Stimulated activated naive CD8-positive, alpha-beta T cell treated with anti-CD3 and anti-CD28 coated beads, Interleukin-15, Interleukin-2, amounts not matched to agents 100 ng/mL and 50 ng/mL, for 24 hours (primary cell): ENCODE measurements at regions not wholly inside any gene's neighbourhood (a gene's known extent, or its start where the extent isn't known, plus 50 kb on each side); places are given as distances from the start of the nearest gene placed in this dataset.
"Not testable (repeated sequence)": the region's sequence is repeated elsewhere in the genome, so short reads cannot be mapped to it uniquely, and the experiment has no call there.

ENCODE experiments used
- H3K27ac Mint-ChIP-seq: one replicate; pipeline ENCODE4 v1.8.0; 2021; ENCODE audit warnings: mild to moderate bottlenecking, mixed read lengths
- H3K27me3 Mint-ChIP-seq: one replicate; pipeline ENCODE4 v1.8.0; 2021; ENCODE audit warnings: mixed read lengths
- H3K36me3 Mint-ChIP-seq: one replicate; pipeline ENCODE4 v1.8.0; 2021; ENCODE audit warnings: low read depth, mixed read lengths
- H3K4me1 Mint-ChIP-seq: one replicate; pipeline ENCODE4 v1.8.0; 2021; ENCODE audit warnings: low read depth, mixed read lengths
- H3K4me3 Mint-ChIP-seq: one replicate; pipeline ENCODE4 v1.8.0; 2021; ENCODE audit warnings: mild to moderate bottlenecking, mixed read lengths
- H3K9me3 Mint-ChIP-seq: one replicate; pipeline ENCODE4 v1.8.0; 2021; ENCODE audit warnings: mixed read lengths

- H3K4me1 Mint-ChIP-seq: peaks cover 4% of the 10 kb centered on the region
- H3K36me3 Mint-ChIP-seq: no peaks in the 10 kb centered on the region
- no peaks in the 10 kb centered on the region for H3K9me3 Mint-ChIP-seq
- H3K27ac Mint-ChIP-seq: no peak overlapping the region
- peaks cover 4% of the 10 kb centered on the region for H3K27me3 Mint-ChIP-seq
- no peak overlapping the region for H3K4me3 Mint-ChIP-seq
Observed at GRCh38 chr21:18147678-18148077, 97.0 kb upstream of the CHODL start.

DNA sequence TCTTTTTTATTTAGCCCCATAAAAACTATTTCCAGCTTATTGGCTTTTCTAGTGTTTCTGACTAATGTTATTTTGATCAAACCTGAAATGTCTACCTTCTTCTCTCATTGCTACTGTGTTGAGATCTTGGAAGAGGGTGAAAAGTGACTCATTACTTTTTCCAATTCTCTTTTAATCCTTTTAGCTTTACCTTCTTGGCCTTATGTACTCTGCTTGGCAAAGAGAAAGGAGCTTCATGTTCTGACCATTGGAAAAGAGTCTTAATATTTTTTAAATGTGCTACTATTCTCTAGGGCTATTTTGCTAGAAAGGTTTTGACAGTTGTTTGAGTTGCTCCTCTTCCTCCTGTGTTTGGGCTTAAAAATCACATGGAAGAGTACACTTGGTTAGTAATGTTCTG lies 97.8 kb upstream of the CHODL start:
- H3K27ac Mint-ChIP-seq: no peak overlapping the region
- no peak overlapping the region for H3K4me3 Mint-ChIP-seq
- H3K27me3 Mint-ChIP-seq: peaks cover 4% of the 10 kb centered on the region
- H3K9me3 Mint-ChIP-seq: no peaks in the 10 kb centered on the region
- H3K4me1 Mint-ChIP-seq: peaks cover 2% of the 10 kb centered on the region
- no peaks in the 10 kb centered on the region for H3K36me3 Mint-ChIP-seq

DNA sequence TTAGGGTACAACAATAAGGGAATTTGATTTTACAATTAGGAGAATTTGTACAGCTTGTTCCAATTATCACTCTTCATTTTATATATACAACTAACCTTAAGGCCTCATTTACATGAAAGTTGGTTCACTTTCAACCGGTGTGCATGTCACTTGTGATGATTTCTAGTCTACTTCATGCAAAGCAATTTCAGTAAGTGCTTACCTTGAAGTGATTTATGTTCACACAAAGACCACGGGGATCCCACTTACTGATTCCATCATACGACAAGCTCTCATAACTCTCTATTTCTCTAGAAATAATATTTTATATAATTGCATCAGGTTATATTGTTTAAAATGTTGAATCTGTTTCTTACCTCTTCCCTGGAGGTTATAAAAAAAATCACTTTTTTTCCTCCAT lies 100.3 kb upstream of the CHODL start:
- Mint-ChIP-seq H3K4me1 (no peaks in the 10 kb centered on the region), H3K27me3 (peaks cover 4% of the 10 kb centered on the region), H3K9me3 (no peaks in the 10 kb centered on the region), H3K4me3 (no peak overlapping the region), H3K27ac (no peak overlapping the region), H3K36me3 (no peaks in the 10 kb centered on the region)

DNA sequence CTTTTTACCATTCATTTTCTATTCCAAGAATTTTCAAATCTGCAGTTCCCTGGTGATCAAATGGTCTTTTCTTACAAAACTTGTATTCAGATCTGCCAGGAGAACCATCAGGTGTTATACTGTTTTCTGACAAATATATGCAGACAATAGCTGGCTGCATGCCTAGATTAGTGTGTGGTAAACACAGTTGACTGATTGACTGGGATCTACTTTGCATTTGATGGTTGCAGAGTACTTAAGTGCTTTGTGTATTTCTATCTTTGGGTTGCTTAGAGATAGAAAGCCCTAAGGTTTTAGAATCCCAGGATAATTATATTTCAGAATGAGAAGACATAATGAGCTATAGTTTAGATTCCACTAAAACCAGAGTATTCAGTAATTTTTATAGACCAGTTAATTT lies 102.0 kb upstream of the CHODL start:
- Mint-ChIP-seq H3K27me3 (peaks cover 4% of the 10 kb centered on the region), H3K9me3 (no peaks in the 10 kb centered on the region), H3K36me3 (no peaks in the 10 kb centered on the region), H3K4me1 (no peaks in the 10 kb centered on the region), H3K27ac (no peak overlapping the region), H3K4me3 (no peak overlapping the region)

DNA sequence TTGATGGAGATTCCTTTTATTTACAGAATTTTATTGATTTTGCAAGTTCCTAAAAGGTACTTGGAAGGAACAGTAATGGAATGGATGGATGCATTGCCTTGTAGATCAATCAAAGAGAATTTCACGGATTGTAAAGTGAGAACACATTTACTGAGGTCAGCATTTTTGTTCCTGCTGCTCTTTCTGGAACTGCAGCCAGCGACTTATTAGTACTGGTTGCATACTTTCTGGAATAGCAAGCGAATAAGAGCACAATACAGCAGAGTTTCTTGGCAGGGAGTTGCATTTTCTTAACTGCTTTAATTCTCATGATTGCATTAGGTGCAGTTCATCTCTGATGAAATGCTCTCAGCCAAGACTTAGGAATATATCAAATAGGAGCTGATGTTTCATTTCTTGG lies 106.1 kb upstream of the CHODL start:
- Mint-ChIP-seq H3K27me3 (no peaks in the 10 kb centered on the region), H3K27ac (no peak overlapping the region), H3K36me3 (no peaks in the 10 kb centered on the region), H3K4me1 (no peaks in the 10 kb centered on the region), H3K9me3 (no peaks in the 10 kb centered on the region), H3K4me3 (no peak overlapping the region)

GRCh38 chr21:18129526-18129925 lies 115.1 kb upstream of the CHODL start:
- Mint-ChIP-seq H3K27ac (no peak overlapping the region), H3K36me3 (no peaks in the 10 kb centered on the region), H3K27me3 (no peaks in the 10 kb centered on the region), H3K9me3 (no peaks in the 10 kb centered on the region), H3K4me3 (no peak overlapping the region), H3K4me1 (no peaks in the 10 kb centered on the region)

GRCh38 chr21:18118566-18118965 lies 126.1 kb upstream of the CHODL start:
- Mint-ChIP-seq H3K4me1 (no peaks in the 10 kb centered on the region), H3K27me3 (no peaks in the 10 kb centered on the region)

DNA sequence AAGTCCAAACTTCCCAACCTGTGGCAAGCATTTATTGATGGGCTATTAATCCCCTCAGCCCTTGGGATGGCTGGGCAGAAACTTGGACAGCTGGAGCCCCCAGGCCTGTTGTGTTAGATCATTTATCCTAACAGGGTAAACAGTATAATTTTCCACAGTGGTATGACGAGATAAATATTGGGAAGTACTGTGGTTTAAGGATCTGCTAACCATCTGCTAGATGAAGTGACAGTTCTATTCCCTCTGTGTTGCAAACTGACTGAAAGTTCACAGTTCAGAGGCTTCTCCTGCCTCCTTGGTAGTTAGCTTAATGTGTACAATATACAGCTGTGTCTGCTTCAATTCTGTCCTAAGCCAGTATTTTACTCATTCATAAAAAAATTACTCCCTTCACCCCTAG lies 127.5 kb upstream of the CHODL start:
- H3K4me3 Mint-ChIP-seq: no peak overlapping the region
- no peaks in the 10 kb centered on the region for H3K9me3 Mint-ChIP-seq
- no peaks in the 10 kb centered on the region for H3K4me1 Mint-ChIP-seq

More at GRCh38 chr21:18118566-18118965, 126.1 kb upstream of the CHODL start:
- Mint-ChIP-seq H3K27ac (no peak overlapping the region), H3K9me3 (no peaks in the 10 kb centered on the region), H3K4me3 (no peak overlapping the region), H3K36me3 (no peaks in the 10 kb centered on the region)

GRCh38 chr21:18114810-18115209 lies 129.8 kb upstream of the CHODL start:
- Mint-ChIP-seq H3K36me3 (no peaks in the 10 kb centered on the region), H3K4me1 (no peaks in the 10 kb centered on the region)

More for the DNA sequence above, 127.5 kb upstream of the CHODL start:
- H3K27ac Mint-ChIP-seq: no peak overlapping the region
- no peaks in the 10 kb centered on the region for H3K27me3 Mint-ChIP-seq
- H3K36me3 Mint-ChIP-seq: no peaks in the 10 kb centered on the region

GRCh38 chr21:18104802-18105201 lies 139.8 kb upstream of the CHODL start:
- Mint-ChIP-seq H3K4me3 (no peak overlapping the region), H3K9me3 (peaks cover 9% of the 10 kb centered on the region), H3K27ac (no peak overlapping the region), H3K36me3 (no peaks in the 10 kb centered on the region), H3K4me1 (no peaks in the 10 kb centered on the region), H3K27me3 (no peaks in the 10 kb centered on the region)

More at GRCh38 chr21:18114810-18115209, 129.8 kb upstream of the CHODL start:
- Mint-ChIP-seq H3K27me3 (no peaks in the 10 kb centered on the region), H3K4me3 (no peak overlapping the region), H3K27ac (no peak overlapping the region), H3K9me3 (no peaks in the 10 kb centered on the region)

- H3K36me3 Mint-ChIP-seq, H3K4me3 Mint-ChIP-seq, H3K27me3 Mint-ChIP-seq, H3K27ac Mint-ChIP-seq, H3K4me1 Mint-ChIP-seq: not testable (repeated sequence)
- H3K9me3 Mint-ChIP-seq: peaks cover 37% of the 10 kb centered on the region
Observed at GRCh38 chr21:18096413-18096812, 148.2 kb upstream of the CHODL start.

DNA sequence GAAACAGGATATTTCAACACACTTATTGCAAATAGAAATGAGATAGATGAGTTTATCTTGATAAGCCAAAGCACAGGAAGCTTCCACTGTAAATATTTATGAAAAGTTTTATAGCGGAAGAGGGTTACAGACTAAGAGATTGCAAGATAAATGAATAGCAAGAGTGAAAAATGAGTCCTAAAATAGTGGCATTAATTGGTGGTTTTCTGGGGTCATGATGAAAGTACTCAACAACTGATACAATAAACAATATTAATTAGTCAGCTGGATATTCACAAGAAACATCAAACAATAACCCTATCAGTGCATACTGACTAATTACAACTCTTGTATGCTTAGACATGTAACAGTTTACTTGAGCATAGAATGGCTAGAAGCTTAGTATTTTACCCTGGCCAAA lies 154.8 kb upstream of the CHODL start:
- no peaks in the 10 kb centered on the region for H3K36me3 Mint-ChIP-seq
- peaks cover 28% of the 10 kb centered on the region for H3K9me3 Mint-ChIP-seq
- H3K4me1 Mint-ChIP-seq: no peaks in the 10 kb centered on the region
- no peaks in the 10 kb centered on the region for H3K27me3 Mint-ChIP-seq
- H3K27ac Mint-ChIP-seq: no peak overlapping the region
- no peak overlapping the region for H3K4me3 Mint-ChIP-seq

GRCh38 chr21:18070392-18070791 lies 174.2 kb upstream of the CHODL start:
- Mint-ChIP-seq H3K27me3 (no peaks in the 10 kb centered on the region), H3K4me1 (no peaks in the 10 kb centered on the region), H3K4me3 (no peak overlapping the region), H3K36me3 (no peaks in the 10 kb centered on the region), H3K27ac (no peak overlapping the region), H3K9me3 (no peaks in the 10 kb centered on the region)

- Mint-ChIP-seq H3K36me3 (no peaks in the 10 kb centered on the region), H3K9me3 (no peaks in the 10 kb centered on the region)
Observed at GRCh38 chr21:18069875-18070274, 174.8 kb upstream of the CHODL start.

DNA sequence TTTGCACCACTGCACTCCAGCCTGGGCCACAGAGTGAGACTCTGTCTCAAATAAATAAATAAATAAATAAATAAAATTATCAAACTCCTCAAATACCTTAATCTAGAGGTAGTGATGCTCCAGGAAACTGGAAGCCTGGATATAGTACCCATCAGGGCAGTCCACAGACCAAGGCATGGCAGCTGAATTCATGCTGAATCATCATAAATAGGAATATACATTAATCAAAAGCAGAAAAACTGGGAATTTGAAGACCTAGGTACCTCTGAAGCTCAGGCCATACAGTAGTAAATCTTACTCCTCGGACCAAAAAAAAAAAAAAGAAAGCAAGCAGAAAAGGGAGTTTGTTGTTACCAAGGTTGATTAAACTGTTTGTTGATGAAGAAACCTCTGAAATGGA lies 184.2 kb upstream of the CHODL start:
- H3K27ac Mint-ChIP-seq: no peak overlapping the region
- no peak overlapping the region for H3K4me3 Mint-ChIP-seq

More at GRCh38 chr21:18069875-18070274, 174.8 kb upstream of the CHODL start:
- Mint-ChIP-seq H3K4me1 (no peaks in the 10 kb centered on the region), H3K27me3 (no peaks in the 10 kb centered on the region), H3K4me3 (no peak overlapping the region), H3K27ac (no peak overlapping the region)

GRCh38 chr21:18058731-18059398 lies 185.8 kb upstream of the CHODL start:
- Mint-ChIP-seq H3K9me3 (peaks cover 3% of the 10 kb centered on the region), H3K4me3 (no peak overlapping the region), H3K4me1 (no peaks in the 10 kb centered on the region), H3K27me3 (peaks cover 5% of the 10 kb centered on the region), H3K27ac (no peak overlapping the region), H3K36me3 (no peaks in the 10 kb centered on the region)

More for the DNA sequence above, 184.2 kb upstream of the CHODL start:
- H3K4me1 Mint-ChIP-seq: no peaks in the 10 kb centered on the region
- no peaks in the 10 kb centered on the region for H3K36me3 Mint-ChIP-seq
- H3K9me3 Mint-ChIP-seq: peaks cover 3% of the 10 kb centered on the region
- H3K27me3 Mint-ChIP-seq: peaks cover 5% of the 10 kb centered on the region
